ENCODE measurements at regions not wholly inside any gene's neighbourhood (a gene's known extent, or its start where the extent isn't known, plus 50 kb on each side); places are given as distances from the start of the nearest gene placed in this dataset.

GRCh38 chr10:65751218-65751617, 1174.6 kb upstream of the LRRTM3 start:
- Histone ChIP-seq H3K4me3 (no peak overlapping the region), H3K27ac (no peak overlapping the region)
- no peak for DNase-seq (ENCODE audit: low spot score)
- TF ChIP-seq CTCF (IDR thresholded peaks at IDR 0.05) = no peak

GRCh38 chr10:65751896-65752295, 1173.9 kb upstream of the LRRTM3 start:
- no peak for DNase-seq (ENCODE audit: low spot score)
- TF ChIP-seq CTCF (IDR thresholded peaks at IDR 0.05) = no peak
- H3K4me3 ChIP-seq = no peak overlapping the region
- no peak overlapping the region for H3K27ac ChIP-seq

GRCh38 chr10:65753532-65753931, 1172.3 kb upstream of the LRRTM3 start:
- no peak overlapping the region for H3K4me3 ChIP-seq
- no peak overlapping the region for H3K27ac ChIP-seq
- no peak for TF ChIP-seq CTCF (IDR thresholded peaks at IDR 0.05)
- no peak for DNase-seq (ENCODE audit: low spot score)

GRCh38 chr10:65754112-65754511, 1171.7 kb upstream of the LRRTM3 start:
- Histone ChIP-seq H3K27ac (no peak overlapping the region), H3K4me3 (no peak overlapping the region)
- TF ChIP-seq CTCF (IDR thresholded peaks at IDR 0.05) = no peak
- DNase-seq (ENCODE audit: low spot score) = no peak

- no peak for TF ChIP-seq CTCF (IDR thresholded peaks at IDR 0.05)
- DNase-seq (ENCODE audit: low spot score) = no peak
- H3K27ac ChIP-seq = no peak overlapping the region
- no peak overlapping the region for H3K4me3 ChIP-seq
Measured at GRCh38 chr10:65762311-65762710, 1163.5 kb upstream of the LRRTM3 start.

GRCh38 chr10:65765006-65765541, 1160.8 kb upstream of the LRRTM3 start:
- no peak for TF ChIP-seq CTCF (IDR thresholded peaks at IDR 0.05)
- Histone ChIP-seq H3K4me3 (no peak overlapping the region), H3K27ac (no peak overlapping the region)
- no peak for DNase-seq (ENCODE audit: low spot score)

- no peak for TF ChIP-seq CTCF (IDR thresholded peaks at IDR 0.05)
- Histone ChIP-seq H3K4me3 (no peak overlapping the region), H3K27ac (no peak overlapping the region)
- DNase-seq (ENCODE audit: low spot score) = no peak
Measured at GRCh38 chr10:65769828-65770227, 1156.0 kb upstream of the LRRTM3 start.

Data from coronary artery (tissue), 2 donors.